ENCODE measurements at regions not wholly inside any gene's neighbourhood (a gene's known extent, or its start where the extent isn't known, plus 50 kb on each side); places are given as distances from the start of the nearest gene placed in this dataset.

DNA sequence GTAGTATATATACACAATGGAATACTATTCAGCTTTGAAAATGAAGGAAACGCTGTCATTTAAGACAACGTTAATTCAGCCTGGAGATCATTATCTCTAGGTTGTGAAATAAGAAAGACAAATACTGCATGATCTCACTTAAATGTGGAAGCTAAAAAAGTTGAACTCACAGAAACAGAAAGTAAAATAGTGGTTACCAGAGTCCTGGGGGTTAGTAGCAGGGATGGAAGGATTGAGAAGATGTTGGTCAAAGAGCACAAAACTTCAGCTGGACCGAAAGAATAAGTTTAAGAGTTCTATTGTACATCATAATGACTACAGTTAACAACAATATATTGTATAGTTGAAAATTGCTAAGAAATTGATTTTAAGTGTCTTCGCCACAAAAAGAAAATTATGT, 670.3 kb downstream of the NR4A2 start:
- CTCF ChIA-PET = no interaction called here
- H3K27me3 Mint-ChIP-seq (ENCODE audit: low read depth) = no peaks in the 10 kb centered on the region
- no peaks in the 10 kb centered on the region for H3K4me1 Mint-ChIP-seq (ENCODE audit: low read depth)
- no peak overlapping the region for H3K27ac Mint-ChIP-seq
- no peaks in the 10 kb centered on the region for H3K9me3 Mint-ChIP-seq
- no peak for DNase-seq
- H3K4me3 Mint-ChIP-seq = no peak overlapping the region
- intact Hi-C loops (cut with micrococcal nuclease) = no loop called here
- no peaks in the 10 kb centered on the region for H3K36me3 Mint-ChIP-seq (ENCODE audit: low read depth)

- no peak overlapping the region for H3K27ac Mint-ChIP-seq
- no peaks in the 10 kb centered on the region for H3K27me3 Mint-ChIP-seq (ENCODE audit: low read depth)
- DNase-seq = no peak
- CTCF ChIA-PET = no interaction called here
- H3K4me1 Mint-ChIP-seq (ENCODE audit: low read depth) = no peaks in the 10 kb centered on the region
- H3K36me3 Mint-ChIP-seq (ENCODE audit: low read depth) = no peaks in the 10 kb centered on the region
- no peak overlapping the region for H3K4me3 Mint-ChIP-seq
- intact Hi-C loops (cut with micrococcal nuclease) = no loop called here
- H3K9me3 Mint-ChIP-seq = no peaks in the 10 kb centered on the region
These were observed 679.3 kb downstream of the NR4A2 start for GRCh38 chr2:155653176-155653575.

- no peaks in the 10 kb centered on the region for H3K36me3 Mint-ChIP-seq (ENCODE audit: low read depth)
- intact Hi-C loops (cut with micrococcal nuclease) = no loop called here
- no peak overlapping the region for H3K27ac Mint-ChIP-seq
- no peaks in the 10 kb centered on the region for H3K9me3 Mint-ChIP-seq
- no peaks in the 10 kb centered on the region for H3K4me1 Mint-ChIP-seq (ENCODE audit: low read depth)
- CTCF ChIA-PET = no interaction called here
- no peaks in the 10 kb centered on the region for H3K27me3 Mint-ChIP-seq (ENCODE audit: low read depth)
- H3K4me3 Mint-ChIP-seq = no peak overlapping the region
- DNase-seq = no peak
These were observed 680.7 kb downstream of the NR4A2 start for GRCh38 chr2:155651851-155652250.

GRCh38 chr2:155645791-155646190, 686.7 kb downstream of the NR4A2 start:
- Mint-ChIP-seq H3K9me3 (no peaks in the 10 kb centered on the region), H3K27ac (no peak overlapping the region), H3K4me1 (ENCODE audit: low read depth) (no peaks in the 10 kb centered on the region), H3K27me3 (ENCODE audit: low read depth) (no peaks in the 10 kb centered on the region), H3K4me3 (no peak overlapping the region), H3K36me3 (ENCODE audit: low read depth) (no peaks in the 10 kb centered on the region)
- intact Hi-C loops (cut with micrococcal nuclease) = no loop called here
- DNase-seq = no peak
- CTCF ChIA-PET = no interaction called here

DNA sequence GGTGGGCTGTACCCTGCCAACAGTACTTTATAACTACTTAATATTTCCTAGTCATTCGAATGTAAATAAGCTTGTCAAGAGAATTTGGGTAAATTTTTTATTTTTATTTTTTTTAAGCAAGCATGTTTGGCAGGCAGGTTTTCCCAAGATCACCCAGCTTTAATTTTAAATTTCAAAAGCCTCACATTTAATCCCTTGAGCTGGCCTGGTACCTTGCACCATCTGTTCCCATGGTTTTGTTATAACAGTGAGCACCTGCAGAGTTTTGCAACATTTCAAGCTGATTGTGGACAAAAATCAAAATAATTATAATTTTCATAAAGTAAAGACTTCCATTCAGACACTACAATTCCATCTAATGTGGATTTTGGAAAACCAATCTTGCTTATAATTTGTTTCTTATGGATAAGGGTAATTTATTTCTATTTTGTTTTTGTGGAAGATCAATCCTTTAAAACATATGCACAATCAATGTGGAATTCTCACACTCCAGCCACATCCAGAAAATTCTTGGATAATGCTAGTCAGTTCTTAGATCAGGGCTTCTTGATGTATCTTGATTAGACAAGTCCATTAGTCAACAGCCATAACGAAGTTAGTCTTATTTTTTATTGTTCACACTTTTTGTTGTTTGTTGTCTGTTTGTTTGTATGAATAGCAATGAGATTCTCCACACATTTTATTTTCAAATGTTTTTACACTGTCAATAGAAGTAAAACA, 689.3 kb downstream of the NR4A2 start:
- H3K27me3 Mint-ChIP-seq (ENCODE audit: low read depth) = no peaks in the 10 kb centered on the region
- CTCF ChIA-PET = no interaction called here
- H3K9me3 Mint-ChIP-seq = no peaks in the 10 kb centered on the region
- no peak for DNase-seq
- H3K27ac Mint-ChIP-seq = no peak overlapping the region
- no peak overlapping the region for H3K4me3 Mint-ChIP-seq
- no peaks in the 10 kb centered on the region for H3K36me3 Mint-ChIP-seq (ENCODE audit: low read depth)
- intact Hi-C loops (cut with micrococcal nuclease) = no loop called here
- H3K4me1 Mint-ChIP-seq (ENCODE audit: low read depth) = no peaks in the 10 kb centered on the region

DNA sequence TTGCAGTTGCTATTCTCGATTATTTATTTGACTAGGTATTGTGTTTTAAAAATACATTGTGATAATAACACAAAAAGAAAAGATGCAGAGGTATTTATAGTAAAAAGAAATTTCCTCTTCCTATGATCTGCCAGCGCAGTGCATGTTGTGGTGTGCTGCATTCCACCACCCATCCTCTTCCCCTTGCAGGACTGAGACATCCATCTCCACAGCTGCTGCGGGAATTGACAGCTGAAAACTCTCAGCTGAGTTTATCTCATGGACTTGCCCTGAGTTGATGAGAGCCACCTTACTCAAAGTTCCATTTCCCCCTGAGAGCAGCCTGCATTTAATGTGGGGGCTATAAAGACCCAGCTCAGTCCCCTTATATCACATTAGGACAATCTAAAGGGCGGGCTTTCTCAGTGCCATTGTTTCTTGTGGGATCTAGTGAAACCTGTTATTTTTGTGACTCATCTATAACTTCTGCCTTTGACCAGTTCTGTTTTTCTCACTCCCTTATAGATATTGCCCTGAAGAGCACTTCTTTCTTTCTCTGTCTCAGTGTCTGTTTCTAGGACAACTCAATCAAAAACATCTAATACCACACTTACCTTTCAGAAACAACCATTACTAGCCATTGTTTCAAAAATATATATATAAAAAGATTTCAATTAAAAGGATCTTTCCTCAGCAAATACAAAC, 698.5 kb downstream of the NR4A2 start:
- CTCF ChIA-PET = no interaction called here
- no peaks in the 10 kb centered on the region for H3K36me3 Mint-ChIP-seq (ENCODE audit: low read depth)
- no peak overlapping the region for H3K4me3 Mint-ChIP-seq
- H3K27me3 Mint-ChIP-seq (ENCODE audit: low read depth) = no peaks in the 10 kb centered on the region
- no peaks in the 10 kb centered on the region for H3K9me3 Mint-ChIP-seq
- intact Hi-C loops (cut with micrococcal nuclease) = no loop called here
- DNase-seq = no peak
- H3K27ac Mint-ChIP-seq = no peak overlapping the region
- no peaks in the 10 kb centered on the region for H3K4me1 Mint-ChIP-seq (ENCODE audit: low read depth)

DNA sequence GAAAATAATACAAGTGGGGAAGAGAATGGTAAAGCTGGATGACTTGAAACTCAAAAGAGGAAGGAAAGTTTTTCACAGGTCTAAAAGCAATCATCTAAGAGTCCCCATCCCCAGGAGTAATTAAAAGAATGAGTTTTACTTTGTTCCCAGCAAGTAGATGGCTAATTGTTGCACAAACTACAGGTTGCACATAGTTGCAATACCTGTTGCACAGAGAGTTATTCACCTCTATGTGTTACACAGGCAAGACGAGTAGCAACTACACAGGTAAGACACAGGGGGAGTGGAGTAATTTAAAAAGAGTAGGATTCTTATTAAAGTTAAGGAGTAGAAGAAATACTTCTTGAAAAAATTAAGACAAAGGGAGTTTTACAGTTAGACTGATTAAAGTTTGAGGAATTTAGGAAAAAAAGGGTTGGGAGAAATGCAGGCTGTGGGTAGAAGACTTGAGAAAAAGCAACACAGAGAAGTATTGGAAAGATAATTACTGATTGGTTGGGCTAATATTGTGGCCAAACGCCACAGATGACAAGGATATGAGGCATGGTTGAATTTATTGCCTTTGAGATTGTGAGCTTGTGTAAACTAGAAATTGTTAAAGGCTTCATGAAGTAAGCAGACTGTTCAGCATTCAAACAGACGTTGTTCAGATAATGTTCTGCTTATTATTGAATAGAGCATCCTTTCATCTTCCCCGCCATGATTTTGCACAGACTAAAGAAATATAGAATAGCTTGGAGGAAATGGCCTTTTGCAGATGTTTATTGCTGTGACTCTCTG, 699.3 kb downstream of the NR4A2 start:
- Mint-ChIP-seq H3K36me3 (ENCODE audit: low read depth) (no peaks in the 10 kb centered on the region), H3K9me3 (no peaks in the 10 kb centered on the region), H3K4me1 (ENCODE audit: low read depth) (no peaks in the 10 kb centered on the region), H3K27ac (no peak overlapping the region), H3K27me3 (ENCODE audit: low read depth) (no peaks in the 10 kb centered on the region), H3K4me3 (no peak overlapping the region)
- CTCF ChIA-PET = no interaction called here
- DNase-seq = no peak
- intact Hi-C loops (cut with micrococcal nuclease) = no loop called here

DNA sequence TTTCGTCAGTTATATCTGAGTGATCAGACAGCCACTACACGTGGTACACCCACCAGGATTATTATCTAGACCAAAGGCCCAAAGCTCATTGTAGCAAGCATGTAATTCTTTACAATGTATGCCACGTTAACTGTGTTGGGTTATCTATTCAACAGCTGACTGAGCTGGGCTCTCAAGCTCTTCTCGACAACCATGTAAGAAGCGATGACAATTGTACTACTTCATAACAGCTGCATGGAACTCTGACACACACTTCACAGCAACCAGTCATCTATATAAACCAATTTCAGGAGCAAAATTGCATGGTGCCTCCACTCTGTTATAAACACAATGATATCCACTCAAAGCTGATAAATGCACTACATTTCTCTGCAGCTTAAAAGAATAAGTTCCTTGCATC, 701.8 kb downstream of the NR4A2 start:
- no peaks in the 10 kb centered on the region for H3K4me1 Mint-ChIP-seq (ENCODE audit: low read depth)
- DNase-seq = no peak
- no peaks in the 10 kb centered on the region for H3K36me3 Mint-ChIP-seq (ENCODE audit: low read depth)
- CTCF ChIA-PET = no interaction called here
- H3K27ac Mint-ChIP-seq = no peak overlapping the region
- H3K9me3 Mint-ChIP-seq = no peaks in the 10 kb centered on the region
- H3K27me3 Mint-ChIP-seq (ENCODE audit: low read depth) = no peaks in the 10 kb centered on the region
- intact Hi-C loops (cut with micrococcal nuclease) = no loop called here
- no peak overlapping the region for H3K4me3 Mint-ChIP-seq

- no peaks in the 10 kb centered on the region for H3K27me3 Mint-ChIP-seq (ENCODE audit: low read depth)
- H3K4me1 Mint-ChIP-seq (ENCODE audit: low read depth) = no peaks in the 10 kb centered on the region
- H3K9me3 Mint-ChIP-seq = no peaks in the 10 kb centered on the region
- CTCF ChIA-PET = no interaction called here
- intact Hi-C loops (cut with micrococcal nuclease) = no loop called here
- H3K36me3 Mint-ChIP-seq (ENCODE audit: low read depth) = no peaks in the 10 kb centered on the region
- no peak overlapping the region for H3K4me3 Mint-ChIP-seq
- no peak overlapping the region for H3K27ac Mint-ChIP-seq
- no peak for DNase-seq
These were observed 710.1 kb downstream of the NR4A2 start for GRCh38 chr2:155622443-155622842.

GRCh38 chr2:155600914-155601760, 731.4 kb downstream of the NR4A2 start:
- CTCF ChIA-PET = no interaction called here
- intact Hi-C loops (cut with micrococcal nuclease) = no loop called here
- Mint-ChIP-seq H3K27me3 (ENCODE audit: low read depth) (no peaks in the 10 kb centered on the region), H3K4me3 (no peak overlapping the region), H3K4me1 (ENCODE audit: low read depth) (no peaks in the 10 kb centered on the region), H3K9me3 (peaks cover 7% of the 10 kb centered on the region), H3K36me3 (ENCODE audit: low read depth) (no peaks in the 10 kb centered on the region), H3K27ac (no peak overlapping the region)
- DNase-seq = no peak

GRCh38 chr2:155600296-155600695, 732.2 kb downstream of the NR4A2 start:
- DNase-seq = no peak
- Mint-ChIP-seq H3K27ac (no peak overlapping the region), H3K4me3 (no peak overlapping the region), H3K27me3 (ENCODE audit: low read depth) (no peaks in the 10 kb centered on the region), H3K9me3 (peaks cover 7% of the 10 kb centered on the region), H3K4me1 (ENCODE audit: low read depth) (no peaks in the 10 kb centered on the region), H3K36me3 (ENCODE audit: low read depth) (no peaks in the 10 kb centered on the region)
- CTCF ChIA-PET = no interaction called here
- intact Hi-C loops (cut with micrococcal nuclease) = no loop called here

DNA sequence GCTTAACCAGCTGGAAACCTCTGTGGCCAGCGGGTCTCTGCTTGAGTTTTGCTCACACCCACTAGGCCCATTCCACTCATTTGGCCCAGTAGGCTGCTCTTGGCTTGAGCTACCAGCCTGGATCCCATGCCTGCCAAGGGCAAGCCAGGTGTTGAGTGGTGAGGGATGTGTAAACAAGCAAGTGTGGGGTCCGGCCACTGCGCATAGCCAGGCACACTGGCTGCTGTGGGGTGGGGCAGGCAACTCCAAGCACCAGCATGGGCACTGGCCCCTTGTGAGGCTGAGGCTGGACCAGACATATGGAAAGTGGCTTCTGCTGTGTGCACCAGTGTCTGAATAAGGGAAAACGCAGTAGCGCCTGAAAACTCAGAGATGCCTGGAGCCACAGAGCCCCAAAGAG, 732.7 kb downstream of the NR4A2 start:
- Mint-ChIP-seq H3K36me3 (ENCODE audit: low read depth) (no peaks in the 10 kb centered on the region), H3K27ac (no peak overlapping the region), H3K27me3 (ENCODE audit: low read depth) (no peaks in the 10 kb centered on the region), H3K4me1 (ENCODE audit: low read depth) (no peaks in the 10 kb centered on the region), H3K4me3 (no peak overlapping the region), H3K9me3 (peaks cover 6% of the 10 kb centered on the region)
- CTCF ChIA-PET = no interaction called here
- no peak for DNase-seq
- intact Hi-C loops (cut with micrococcal nuclease) = no loop called here
